Body of pancreas (tissue), 4 donors: ENCODE measurements at regions not wholly inside any gene's neighbourhood (a gene's known extent, or its start where the extent isn't known, plus 50 kb on each side); places are given as distances from the start of the nearest gene placed in this dataset.

Experiments
- POLR2A ChIP-seq, 3 donors: fragments of 450-650 bp; IDR thresholded peaks; one replicate each; pipeline ENCODE4 v1.6.1; 2016; ENCODE audit warnings: antibody characterized with exemption in 3 of 3, mild to moderate bottlenecking in 2 of 3
- TF ChIP-seq, protein P1 (sequence below), 7 experiments: fragments of 450-650 bp in 4 of 7; fragments of 200-600 bp in 3 of 7; sonication (generic) in 3 of 7; IDR thresholded peaks; one replicate each; pipeline ENCODE4 v1.5.1; 2016 to 2019; ENCODE audit warnings: antibody characterized with exemption in 7 of 7

DNA sequence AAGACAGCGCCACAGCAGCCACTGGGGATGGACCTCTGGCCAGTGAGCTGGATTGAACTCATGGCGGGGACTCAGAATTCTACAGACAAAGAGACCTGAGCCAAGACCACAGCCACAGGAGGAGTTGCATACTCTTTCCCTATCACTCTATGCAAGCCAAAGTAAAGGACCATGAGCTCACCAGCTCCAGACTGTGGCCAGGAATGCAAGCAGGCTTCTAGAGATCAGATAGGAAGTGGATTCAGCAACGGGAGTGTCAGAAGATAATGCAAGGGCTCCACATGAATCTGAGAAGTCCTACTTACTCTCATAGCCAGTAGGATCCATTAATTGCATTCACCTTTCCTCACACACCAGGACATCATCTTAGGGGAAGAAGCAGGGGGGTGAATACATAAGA is 415.4 kb upstream of the POU3F3 start:
- TF ChIP-seq, protein P1, sequence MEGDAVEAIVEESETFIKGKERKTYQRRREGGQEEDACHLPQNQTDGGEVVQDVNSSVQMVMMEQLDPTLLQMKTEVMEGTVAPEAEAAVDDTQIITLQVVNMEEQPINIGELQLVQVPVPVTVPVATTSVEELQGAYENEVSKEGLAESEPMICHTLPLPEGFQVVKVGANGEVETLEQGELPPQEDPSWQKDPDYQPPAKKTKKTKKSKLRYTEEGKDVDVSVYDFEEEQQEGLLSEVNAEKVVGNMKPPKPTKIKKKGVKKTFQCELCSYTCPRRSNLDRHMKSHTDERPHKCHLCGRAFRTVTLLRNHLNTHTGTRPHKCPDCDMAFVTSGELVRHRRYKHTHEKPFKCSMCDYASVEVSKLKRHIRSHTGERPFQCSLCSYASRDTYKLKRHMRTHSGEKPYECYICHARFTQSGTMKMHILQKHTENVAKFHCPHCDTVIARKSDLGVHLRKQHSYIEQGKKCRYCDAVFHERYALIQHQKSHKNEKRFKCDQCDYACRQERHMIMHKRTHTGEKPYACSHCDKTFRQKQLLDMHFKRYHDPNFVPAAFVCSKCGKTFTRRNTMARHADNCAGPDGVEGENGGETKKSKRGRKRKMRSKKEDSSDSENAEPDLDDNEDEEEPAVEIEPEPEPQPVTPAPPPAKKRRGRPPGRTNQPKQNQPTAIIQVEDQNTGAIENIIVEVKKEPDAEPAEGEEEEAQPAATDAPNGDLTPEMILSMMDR (IDR thresholded peaks at IDR 0.05): no peak
- TF ChIP-seq POLR2A (IDR thresholded peaks at IDR 0.05): no peak
